AG04450 (cell line): ENCODE measurements at regions not wholly inside any gene's neighbourhood (a gene's known extent, or its start where the extent isn't known, plus 50 kb on each side); places are given as distances from the start of the nearest gene placed in this dataset.

Experiments used
- CTCF ChIA-PET: fragments of 300-600, 350-600 bp; formaldehyde crosslinking; extraction: SDS; loops from one replicate; lab custom pipeline; 2022; ENCODE audit warnings: antibody characterized with exemption, inconsistent platforms; lab: Charles Lee
- POLR2A ChIA-PET: fragments of 350-600 bp; formaldehyde crosslinking; extraction: SDS; loops from one replicate; lab custom pipeline; 2021; ENCODE audit warnings: antibody characterized with exemption, inconsistent platforms; lab: Yijun Ruan, JAX
- DNase-seq: peaks from one replicate; pipeline ENCODE4 v3.0.0-alpha.2; 2011; ENCODE audit warnings: low read depth, low spot score
- H3K27ac ChIP-seq: one replicate; pipeline ENCODE4 v1.5.1; 2012; ENCODE audit warnings: low read depth, low read length, control low read depth
- H3K27me3 ChIP-seq: one replicate; pipeline ENCODE4 v1.6.0; 2012; ENCODE audit warnings: low read length; ENCODE audit not compliant: control insufficient read depth, insufficient read depth
- H3K4me3 ChIP-seq: 2 replicates; pipeline ENCODE4 v1.5.1; 2011; ENCODE audit warnings: mild to moderate bottlenecking, low read depth, low read length, control low read depth
- H3K9me3 ChIP-seq: 2 replicates; pipeline ENCODE4 v1.5.1; 2012; ENCODE audit warnings: low read length; ENCODE audit not compliant: control insufficient read depth, insufficient read depth
- CTCF ChIP-seq: IDR thresholded peaks from 2 replicates; pipeline ENCODE4 v1.5.1; 2011; ENCODE audit warnings: low read depth, low read length, control low read depth, inconsistent platforms

GRCh38 chr17:5877948-5878347 lies 192.2 kb upstream of the WSCD1 start:
- ChIA-PET POLR2A (interaction anchor here (0.7 kb wide), 1 partner anchor 1011 kb away, joined by 4 read pairs; no protein-coding TSS in a partner anchor), CTCF (no interaction called here)
- H3K4me3 ChIP-seq, result no peak overlapping the region
- peaks cover 2% of the 10 kb centered on the region; the same call in 1 of the 2 replicates for H3K9me3 ChIP-seq
- DNase-seq, result no peak
- no peak for TF ChIP-seq CTCF
- no peak overlapping the region for H3K27ac ChIP-seq
- no peaks in the 10 kb centered on the region for H3K27me3 ChIP-seq

GRCh38 chr17:5881849-5882248 lies 188.3 kb upstream of the WSCD1 start:
- no peaks in the 10 kb centered on the region for H3K27me3 ChIP-seq
- POLR2A ChIA-PET, result no interaction called here

GRCh38 chr17:5883775-5884665 lies 186.2 kb upstream of the WSCD1 start:
- CTCF ChIA-PET, result interaction anchor here (0.6 kb wide), 1 partner anchor 13 kb away, joined by 4 read pairs; no protein-coding TSS in a partner anchor

More at GRCh38 chr17:5881849-5882248, 188.3 kb upstream of the WSCD1 start:
- CTCF ChIA-PET, result no interaction called here
- no peak overlapping the region for H3K27ac ChIP-seq
- TF ChIP-seq CTCF, result no peak
- H3K9me3 ChIP-seq, result no peaks in the 10 kb centered on the region; the same call in 1 of the 2 replicates
- no peak overlapping the region for H3K4me3 ChIP-seq
- DNase-seq, result no peak

GRCh38 chr17:5885336-5885735 lies 184.8 kb upstream of the WSCD1 start:
- ChIA-PET POLR2A (no interaction called here), CTCF (no interaction called here)
- no peak for DNase-seq
- H3K4me3 ChIP-seq, result no peak overlapping the region
- no peak overlapping the region for H3K27ac ChIP-seq
- no peak for TF ChIP-seq CTCF
- no peaks in the 10 kb centered on the region for H3K27me3 ChIP-seq
- H3K9me3 ChIP-seq, result no peaks in the 10 kb centered on the region; the same call in 1 of the 2 replicates

More at GRCh38 chr17:5883775-5884665, 186.2 kb upstream of the WSCD1 start:
- Histone ChIP-seq H3K27ac (no peak overlapping the region), H3K9me3 (no peaks in the 10 kb centered on the region; the same call in 1 of the 2 replicates), H3K4me3 (no peak overlapping the region), H3K27me3 (no peaks in the 10 kb centered on the region)
- no peak for DNase-seq
- POLR2A ChIA-PET, result no interaction called here
- no peak for TF ChIP-seq CTCF

GRCh38 chr17:5888811-5889210 lies 181.4 kb upstream of the WSCD1 start:
- ChIA-PET CTCF (no interaction called here), POLR2A (no interaction called here)
- no peak for DNase-seq
- Histone ChIP-seq H3K4me3 (no peak overlapping the region), H3K27me3 (no peaks in the 10 kb centered on the region), H3K27ac (no peak overlapping the region), H3K9me3 (no peaks in the 10 kb centered on the region)
- TF ChIP-seq CTCF, result no peak
